Limb (tissue), 2 donors: ENCODE measurements at regions not wholly inside any gene's neighbourhood (a gene's known extent, or its start where the extent isn't known, plus 50 kb on each side); places are given as distances from the start of the nearest gene placed in this dataset.

Experiments used
- DNase-seq, 2 donors: peaks; one replicate each; pipeline ENCODE4 v3.0.0-alpha.2; 2016; ENCODE audit errors: extremely low spot score in 2 of 2

GRCh38 chr9:134559013-134559412, 82.6 kb upstream of the COL5A1 start:
- DNase-seq, result peak in 1 of 2 donors; percentile 6

- DNase-seq, result peak in 1 of 2 donors; percentile 3
These were observed 81.4 kb upstream of the COL5A1 start for GRCh38 chr9:134560206-134560605.

- DNase-seq, result peak in 1 of 2 donors; percentile 11
These were observed 80.9 kb upstream of the COL5A1 start for GRCh38 chr9:134560654-134561053.

GRCh38 chr9:134561427-134562145, 80.0 kb upstream of the COL5A1 start:
- peak in 1 of 2 donors; percentile 6 for DNase-seq

GRCh38 chr9:134562146-134562849, 79.3 kb upstream of the COL5A1 start:
- peak in 1 of 2 donors; percentile 8 for DNase-seq

GRCh38 chr9:134563397-134563796, 78.2 kb upstream of the COL5A1 start:
- peak in 1 of 2 donors; percentile 12 for DNase-seq

- peak in 1 of 2 donors; percentile 17 for DNase-seq
These were observed 77.0 kb upstream of the COL5A1 start for GRCh38 chr9:134564431-134565170.

GRCh38 chr9:134565316-134565915, 76.2 kb upstream of the COL5A1 start:
- DNase-seq, result no peak

GRCh38 chr9:134566196-134566847, 75.3 kb upstream of the COL5A1 start:
- peak in 1 of 2 donors; percentile 26 for DNase-seq

GRCh38 chr9:134566936-134567335, 74.7 kb upstream of the COL5A1 start:
- DNase-seq, result peak in 1 of 2 donors; percentile 19

GRCh38 chr9:134568116-134568515, 73.5 kb upstream of the COL5A1 start:
- peak in 1 of 2 donors; percentile 15 for DNase-seq

- DNase-seq, result no peak
These were observed 72.8 kb upstream of the COL5A1 start for GRCh38 chr9:134568811-134569210.

- DNase-seq, result peak in 1 of 2 donors; percentile 3
These were observed 72.0 kb upstream of the COL5A1 start for GRCh38 chr9:134569626-134570025.

GRCh38 chr9:134570151-134570621, 71.4 kb upstream of the COL5A1 start:
- peak; percentile 55 to 68 for DNase-seq

GRCh38 chr9:134570711-134571325, 70.8 kb upstream of the COL5A1 start:
- DNase-seq, result peak in 1 of 2 donors; percentile 68

GRCh38 chr9:134571326-134571931, 70.2 kb upstream of the COL5A1 start:
- DNase-seq, result no peak

- DNase-seq, result peak in 1 of 2 donors; percentile 24
These were observed 69.4 kb upstream of the COL5A1 start for GRCh38 chr9:134571946-134572917.

GRCh38 chr9:134574686-134575085, 66.9 kb upstream of the COL5A1 start:
- DNase-seq, result peak in 1 of 2 donors; percentile 1
